ENCODE measurements at regions not wholly inside any gene's neighbourhood (a gene's known extent, or its start where the extent isn't known, plus 50 kb on each side); places are given as distances from the start of the nearest gene placed in this dataset.

GRCh38 chrX:110432091-110432905 is 73.7 kb downstream of the RTL9 start:
- TF ChIP-seq CTCF (conservative IDR thresholded peaks at IDR 0.05; ENCODE audit: low read length) = no peak

DNA sequence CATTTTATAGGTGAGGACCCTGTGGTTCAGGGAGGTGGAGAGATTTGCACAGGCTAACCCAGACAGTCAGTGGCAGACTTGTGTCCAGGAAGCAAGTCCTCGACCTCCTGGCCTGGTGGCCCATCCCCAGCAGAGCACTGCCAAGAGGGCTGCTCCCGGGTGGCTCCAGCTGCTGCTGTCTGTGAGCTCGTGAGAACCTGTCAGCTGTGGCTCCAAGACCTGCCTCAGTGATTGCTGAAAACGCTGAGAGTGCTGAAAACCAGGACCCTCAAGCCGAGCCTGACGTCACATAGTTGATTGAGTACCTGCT is 74.2 kb downstream of the RTL9 start:
- H3K4me3 ChIP-seq (ENCODE audit: low read length) = no peak overlapping the region
- no peak for DNase-seq (ENCODE audit: low read depth)
- TF ChIP-seq CTCF (conservative IDR thresholded peaks at IDR 0.05; ENCODE audit: low read length) = no peak

More at GRCh38 chrX:110432091-110432905, 73.7 kb downstream of the RTL9 start:
- H3K4me3 ChIP-seq (ENCODE audit: low read length) = no peak overlapping the region
- no peak for DNase-seq (ENCODE audit: low read depth)

DNA sequence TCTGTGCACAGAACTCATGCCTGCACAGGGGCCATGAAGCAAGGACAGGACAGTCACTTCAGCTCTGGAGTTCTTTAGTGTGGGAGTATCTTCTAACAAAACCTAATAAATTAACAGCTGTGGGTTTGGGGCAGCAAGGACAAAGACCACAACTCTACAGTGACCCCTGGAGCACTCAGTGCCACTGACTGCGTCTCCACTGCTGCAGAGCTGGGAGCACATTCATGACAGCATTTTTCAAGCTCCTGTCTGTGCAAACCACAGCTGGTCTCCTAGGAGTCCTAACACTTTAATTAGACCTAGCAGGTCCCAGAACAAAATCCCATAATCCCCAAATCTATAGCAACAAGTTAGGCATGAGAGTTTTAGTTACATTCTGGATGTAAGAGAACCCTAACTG is 76.5 kb downstream of the RTL9 start:
- DNase-seq (ENCODE audit: low read depth) = no peak
- no peak for TF ChIP-seq CTCF (conservative IDR thresholded peaks at IDR 0.05; ENCODE audit: low read length)
- no peak overlapping the region for H3K4me3 ChIP-seq (ENCODE audit: low read length)

DNA sequence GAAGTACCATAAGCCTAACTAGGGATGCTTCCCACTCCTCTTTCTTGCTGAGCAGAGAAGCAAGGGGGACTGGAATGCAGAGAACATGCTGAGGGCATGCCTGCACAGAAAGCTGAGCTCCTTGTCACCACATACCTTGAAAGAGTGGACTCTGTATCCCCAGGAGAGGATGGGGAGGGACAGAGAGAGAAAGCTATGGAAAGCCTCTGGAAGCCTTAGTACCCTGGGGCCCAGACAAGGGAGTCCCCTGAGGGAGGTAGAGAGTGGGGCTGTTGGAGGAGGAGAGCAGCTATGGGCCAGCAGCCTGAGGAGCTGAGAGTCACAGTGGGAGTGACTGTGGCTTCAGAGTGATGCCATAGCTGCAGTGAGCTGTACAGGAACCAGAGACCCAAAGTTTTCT is 77.9 kb downstream of the RTL9 start:
- no peak overlapping the region for H3K4me3 ChIP-seq (ENCODE audit: low read length)
- no peak for TF ChIP-seq CTCF (conservative IDR thresholded peaks at IDR 0.05; ENCODE audit: low read length)
- DNase-seq (ENCODE audit: low read depth) = no peak

DNA sequence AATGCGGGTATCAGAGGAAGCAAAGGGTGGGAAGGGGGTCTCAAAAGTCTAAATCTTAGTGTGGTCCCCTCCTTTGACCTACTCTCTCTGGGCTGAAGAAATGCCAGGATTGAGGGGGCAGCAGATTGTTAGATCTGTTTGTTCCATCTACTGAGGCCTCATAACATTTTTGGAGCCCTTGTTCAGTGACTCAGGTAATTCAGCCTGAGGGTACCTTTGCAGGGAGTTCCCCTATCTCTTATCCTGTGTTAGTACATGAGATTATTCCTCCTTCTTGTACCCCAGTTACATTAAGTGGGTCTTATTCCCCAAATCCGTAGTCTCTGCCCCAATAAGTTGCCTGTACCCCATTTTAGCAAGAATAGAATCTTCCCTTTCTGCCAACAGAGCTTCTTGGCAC is 79.0 kb downstream of the RTL9 start:
- no peak for DNase-seq (ENCODE audit: low read depth)
- no peak overlapping the region for H3K4me3 ChIP-seq (ENCODE audit: low read length)
- TF ChIP-seq CTCF (conservative IDR thresholded peaks at IDR 0.05; ENCODE audit: low read length) = no peak

DNA sequence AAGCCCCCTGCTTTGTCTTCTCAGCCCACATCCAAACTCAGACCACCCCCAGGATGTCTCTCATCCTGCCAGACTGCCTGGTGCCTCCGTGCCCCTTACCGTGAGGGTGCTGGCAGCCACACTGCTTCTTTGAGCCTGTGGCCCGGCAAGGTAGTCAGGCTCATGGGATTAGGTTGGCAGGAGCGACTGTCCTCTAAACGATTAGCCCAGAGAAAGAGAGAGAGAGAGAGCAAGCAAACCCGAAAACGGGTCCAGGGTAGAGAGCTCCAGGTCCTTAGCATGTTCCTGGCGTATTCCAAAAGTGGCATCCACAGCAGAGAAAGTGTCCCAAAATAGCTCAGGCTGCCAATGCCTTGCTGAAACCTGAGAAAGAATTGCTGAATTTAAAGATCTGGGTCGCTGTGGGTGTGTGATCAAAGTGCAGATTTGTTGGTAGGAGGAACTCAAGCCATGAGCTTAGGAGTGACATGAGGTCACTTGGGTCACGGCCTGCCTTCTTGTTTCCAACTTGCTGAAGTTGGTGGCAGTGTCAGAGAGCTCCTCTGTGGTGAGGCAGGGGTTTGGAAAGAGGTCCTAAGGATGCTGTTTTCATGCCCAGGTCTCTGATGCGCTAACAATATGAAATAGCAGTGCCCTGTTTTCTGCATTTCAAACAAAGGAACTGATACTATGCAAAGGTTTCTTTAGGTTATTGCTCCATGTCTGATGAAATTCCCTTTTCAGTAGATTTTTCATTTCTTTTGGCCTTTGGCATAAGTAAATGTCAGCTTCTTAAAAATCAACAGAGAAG is 81.6 kb downstream of the RTL9 start:
- TF ChIP-seq CTCF (conservative IDR thresholded peaks at IDR 0.05; ENCODE audit: low read length) = no peak
- DNase-seq (ENCODE audit: low read depth) = no peak
- no peak overlapping the region for H3K4me3 ChIP-seq (ENCODE audit: low read length)

- DNase-seq (ENCODE audit: low read depth) = peak; percentile 11
- no peak overlapping the region for H3K4me3 ChIP-seq (ENCODE audit: low read length)
- TF ChIP-seq CTCF (conservative IDR thresholded peaks at IDR 0.05; ENCODE audit: low read length) = peak; percentile 32
These were observed 84.0 kb downstream of the RTL9 start for GRCh38 chrX:110442635-110443034.

Measured in AG10803 (cell line).